HG02885 (cell line): ENCODE measurements at regions not wholly inside any gene's neighbourhood (a gene's known extent, or its start where the extent isn't known, plus 50 kb on each side); places are given as distances from the start of the nearest gene placed in this dataset.
"Not testable (repeated sequence)": the region's sequence is repeated elsewhere in the genome, so short reads cannot be mapped to it uniquely, and the experiment has no call there.

ENCODE experiments used
- ATAC-seq: cut with Tn5 transposase; IDR thresholded peaks from one replicate; pipeline ENCODE4 v1.9.1; 2021; ENCODE audit warnings: mild to moderate bottlenecking; ENCODE audit not compliant: unreplicated experiment, poor library complexity

DNA sequence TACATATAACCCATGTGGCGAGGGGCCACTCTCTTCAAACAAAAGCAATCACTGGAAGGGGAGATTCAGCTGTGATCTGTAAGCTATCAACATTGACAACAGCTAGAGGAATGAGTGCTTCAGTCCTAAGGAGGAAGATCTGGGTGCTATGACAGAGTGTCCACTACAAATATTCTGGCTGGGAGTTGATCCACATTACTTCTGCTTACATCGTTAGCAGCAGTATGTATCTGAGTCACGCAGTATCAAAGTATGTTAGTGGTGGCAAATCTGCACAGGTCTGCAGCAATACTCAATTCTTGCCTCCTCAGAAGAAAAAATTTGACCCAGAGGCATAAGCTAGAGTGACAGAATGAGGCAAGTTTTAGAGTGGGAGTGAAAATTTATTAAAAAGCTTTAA is 267.0 kb downstream of the PTH2R start:
- ATAC-seq = no peak

DNA sequence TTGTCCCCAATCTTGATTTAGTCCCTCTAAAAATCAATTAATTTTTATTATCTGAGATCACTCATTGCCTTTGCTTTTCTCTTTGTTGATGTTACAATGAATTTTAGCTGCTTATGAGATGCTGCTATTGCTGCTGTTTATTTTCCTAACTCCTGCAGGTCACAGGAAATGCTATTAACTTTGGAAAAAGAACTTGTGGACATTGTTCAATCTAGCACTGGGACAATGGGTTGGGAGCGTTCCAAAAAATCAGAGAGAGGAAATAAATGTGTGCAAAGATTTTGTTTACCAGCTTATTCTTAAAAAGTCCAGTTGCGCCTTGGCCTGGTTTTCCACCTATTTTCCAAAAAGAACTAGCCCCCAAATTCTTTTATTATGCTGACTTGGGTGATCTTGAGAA is 268.3 kb downstream of the PTH2R start:
- ATAC-seq = no peak

DNA sequence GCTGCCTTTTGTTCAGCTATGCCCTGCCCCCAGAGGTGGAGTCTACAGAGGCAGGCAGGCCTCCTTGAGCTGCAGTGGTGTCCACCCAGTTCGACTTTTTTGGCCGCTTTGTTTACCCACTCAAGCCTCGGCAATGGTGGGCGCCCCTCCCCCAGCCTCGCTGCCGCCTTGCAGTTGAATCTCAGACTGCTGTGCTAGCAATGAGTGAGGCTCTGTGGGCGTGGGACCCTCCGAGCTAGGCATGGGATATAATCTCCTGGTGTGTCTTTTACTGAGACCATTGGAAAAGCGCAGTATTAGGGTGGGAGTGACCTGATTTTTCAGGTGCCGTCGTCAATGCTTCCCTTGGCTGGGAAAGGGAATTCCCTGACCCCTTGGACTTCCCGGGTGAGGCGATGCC is 279.3 kb downstream of the PTH2R start:
- ATAC-seq = not testable (repeated sequence)

GRCh38 chr2:208686665-208687064 is 280.1 kb downstream of the PTH2R start:
- no peak for ATAC-seq

DNA sequence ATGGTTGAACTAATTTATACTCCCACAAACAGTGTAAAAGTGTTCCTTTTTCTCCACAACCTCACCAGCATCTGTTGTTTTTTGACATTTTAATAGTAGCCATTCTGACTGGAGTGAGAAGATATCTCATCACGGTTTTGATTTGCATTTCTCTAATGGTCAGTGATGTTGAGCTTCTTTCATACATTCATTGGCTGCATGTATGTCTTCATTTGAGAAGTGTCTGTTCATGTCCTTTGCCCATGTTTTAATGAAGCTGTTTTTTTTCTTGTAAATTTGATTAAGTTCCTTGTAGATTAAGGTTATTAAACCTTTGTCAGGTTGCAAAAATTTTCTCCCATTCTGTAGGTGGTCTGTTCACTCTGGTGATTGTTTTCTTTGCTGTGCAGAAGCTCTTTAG is 281.1 kb downstream of the PTH2R start:
- ATAC-seq = not testable (repeated sequence)

DNA sequence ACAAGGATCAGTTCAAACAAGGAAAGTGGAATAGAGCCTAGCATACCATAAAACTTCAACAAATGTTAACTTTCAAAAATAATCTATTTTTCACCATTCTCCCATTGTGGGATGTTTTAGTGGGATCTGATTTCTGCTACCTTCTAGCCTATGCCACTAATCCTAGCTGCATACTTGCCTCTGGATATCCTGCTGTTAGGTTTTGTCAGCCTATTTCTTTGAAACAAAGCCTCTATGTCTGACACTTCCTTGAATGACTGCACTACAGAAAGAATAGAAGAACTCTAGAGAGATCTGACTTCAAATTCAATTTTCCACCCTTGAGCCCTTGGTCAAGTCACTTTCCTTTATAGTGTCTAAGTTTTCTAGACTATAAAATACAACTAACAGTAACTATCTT is 291.5 kb downstream of the PTH2R start:
- no peak for ATAC-seq

- ATAC-seq = no peak
Observed at GRCh38 chr2:208708486-208708885, 301.9 kb downstream of the PTH2R start.

- no peak for ATAC-seq
Observed at GRCh38 chr2:208711598-208711997, 305.0 kb downstream of the PTH2R start.

DNA sequence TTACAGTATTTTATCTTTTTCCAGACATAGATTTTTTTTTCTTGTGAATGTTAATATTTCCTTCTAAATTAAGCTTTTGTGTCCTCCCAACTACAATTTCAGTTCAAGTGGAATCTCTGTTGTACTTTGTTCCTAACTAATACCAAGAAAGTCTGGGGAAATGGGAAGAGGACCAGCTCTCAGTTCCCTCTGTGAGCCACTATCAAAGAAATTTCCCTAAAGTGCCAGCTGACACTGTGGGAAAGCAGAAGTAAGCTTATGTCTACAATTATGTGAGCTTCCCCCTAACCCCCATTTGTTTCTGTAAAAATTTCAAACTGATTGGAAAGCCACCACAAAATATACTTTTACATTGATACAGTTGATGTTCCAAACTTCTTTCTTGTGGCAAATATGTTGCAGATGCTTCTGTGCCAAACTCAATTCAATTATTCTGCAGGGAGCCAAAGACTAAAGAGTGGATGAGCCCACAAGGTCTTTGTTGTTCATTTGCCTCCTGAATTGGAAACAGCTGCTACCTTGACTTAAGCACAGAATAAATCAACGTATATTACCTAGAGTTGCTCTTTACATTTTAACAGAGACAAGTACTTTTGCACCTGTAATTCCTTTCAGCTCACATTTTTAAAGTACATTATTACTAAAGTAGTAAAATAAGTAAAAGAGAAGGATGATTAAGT is 306.6 kb downstream of the PTH2R start:
- ATAC-seq = no peak

GRCh38 chr2:208718828-208719227 is 312.2 kb downstream of the PTH2R start:
- ATAC-seq = no peak

GRCh38 chr2:208722731-208723130 is 316.1 kb downstream of the PTH2R start:
- no peak for ATAC-seq

DNA sequence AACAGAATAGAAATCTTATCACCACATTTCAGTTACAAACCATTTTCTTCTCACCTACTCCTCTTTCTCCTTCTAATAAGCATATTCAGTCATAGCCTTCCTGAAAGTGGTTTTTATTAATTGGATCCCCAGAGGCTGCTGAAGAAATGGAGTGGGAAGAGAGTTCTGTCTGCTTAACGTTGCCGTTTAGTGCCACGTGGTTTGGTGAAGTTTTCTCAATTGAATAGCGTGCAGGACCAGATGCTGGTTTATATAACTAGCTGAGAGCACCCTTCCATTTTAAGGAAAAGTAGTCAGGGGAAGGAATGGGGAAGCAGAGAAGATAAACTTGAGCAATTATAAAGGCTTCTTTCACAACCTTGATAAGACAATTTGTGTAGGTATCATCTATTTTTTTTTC is 318.7 kb downstream of the PTH2R start:
- ATAC-seq = no peak

- ATAC-seq = no peak
Observed at GRCh38 chr2:208726242-208726641, 319.6 kb downstream of the PTH2R start.

DNA sequence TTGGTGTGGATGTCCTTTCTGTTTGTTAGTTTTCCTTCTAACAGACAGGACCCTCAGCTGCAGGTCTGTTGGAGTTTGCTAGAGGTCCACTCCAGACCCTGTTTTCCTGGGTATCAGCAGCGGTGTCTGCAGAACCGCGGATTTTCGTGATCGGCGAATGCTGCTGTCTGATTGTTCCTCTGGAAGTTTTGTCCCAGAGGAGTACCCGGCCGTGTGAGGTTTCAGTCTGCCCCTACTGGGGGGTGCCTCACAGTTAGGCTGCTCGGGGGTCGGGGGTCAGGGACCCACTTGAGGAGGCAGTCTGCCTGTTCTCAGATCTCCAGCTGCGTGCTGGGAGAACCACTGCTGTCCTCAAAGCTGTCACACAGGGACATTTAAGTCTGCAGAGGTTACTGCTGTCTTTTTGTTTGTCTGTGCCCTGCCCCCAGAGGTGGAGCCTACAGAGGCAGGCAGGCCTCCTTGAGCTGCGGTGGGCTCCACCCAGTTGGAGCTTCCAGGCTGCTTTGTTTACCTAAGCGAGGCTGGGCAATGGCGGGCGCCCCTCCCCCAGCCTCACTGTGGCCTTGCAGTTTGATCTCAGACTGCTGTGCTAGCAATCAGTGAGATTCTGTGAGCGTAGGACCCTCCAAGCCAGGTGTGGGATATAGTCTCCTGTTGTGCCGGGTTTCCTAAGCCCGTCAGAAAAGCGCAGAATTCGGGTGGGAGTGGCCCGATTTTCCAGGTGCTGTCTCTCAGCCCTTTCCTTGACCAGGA is 345.2 kb downstream of the PTH2R start:
- not testable (repeated sequence) for ATAC-seq

DNA sequence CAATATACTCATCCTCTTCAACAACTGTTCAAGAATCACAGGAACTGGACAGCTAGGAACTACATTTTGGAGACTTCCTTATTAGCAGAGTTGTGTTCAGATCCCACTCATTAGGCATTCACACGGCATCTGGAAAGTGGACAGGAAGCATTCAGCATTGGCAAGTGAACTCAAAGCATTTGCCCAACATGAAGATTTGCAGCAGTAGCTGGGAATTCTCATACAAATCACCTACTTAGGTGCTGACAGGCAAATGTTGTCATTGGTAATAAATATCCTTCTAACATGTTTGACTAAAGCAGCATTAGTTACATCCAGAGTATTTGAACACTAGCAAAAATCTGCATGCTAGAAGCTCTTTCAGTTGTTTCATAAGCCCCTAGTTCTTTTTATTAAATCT is 350.8 kb downstream of the PTH2R start:
- ATAC-seq = no peak

DNA sequence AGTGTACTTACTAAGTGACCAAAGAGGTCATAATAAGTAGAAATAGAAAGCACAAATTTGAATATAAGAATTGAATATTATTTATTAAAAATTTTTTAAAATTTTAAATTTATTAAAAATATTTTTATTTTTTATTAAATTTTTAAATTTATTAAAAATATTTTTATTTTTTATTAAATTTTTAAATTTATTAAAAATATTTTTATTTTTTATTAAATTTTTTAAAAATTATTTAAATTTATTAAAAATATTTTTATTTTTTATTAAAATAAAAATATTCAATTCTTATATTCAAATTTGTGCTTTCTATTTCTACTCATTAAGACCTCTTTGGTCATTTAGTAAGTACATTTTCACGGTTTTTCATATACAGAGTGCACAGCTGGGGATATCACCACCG is 366.5 kb downstream of the PTH2R start:
- not testable (repeated sequence) for ATAC-seq

DNA sequence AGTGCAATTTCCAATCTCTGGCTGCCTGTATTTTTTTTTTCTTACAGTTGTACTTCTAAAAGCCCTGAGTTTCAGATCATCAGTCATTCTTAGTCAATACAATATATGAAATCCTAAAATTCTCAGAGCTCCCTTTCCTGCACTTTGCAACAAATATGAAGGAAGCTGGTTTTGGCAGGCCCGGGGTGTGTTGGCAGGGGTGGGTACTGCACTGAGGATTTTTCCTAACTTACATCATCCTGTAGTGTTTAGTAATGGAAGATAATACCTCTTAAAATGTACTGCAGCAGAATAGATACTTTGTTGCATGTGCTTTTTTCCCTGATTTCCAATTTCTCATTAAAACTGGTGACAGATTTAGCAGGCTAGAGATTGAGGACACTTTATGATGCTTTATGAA is 374.6 kb downstream of the PTH2R start:
- ATAC-seq = no peak

GRCh38 chr2:208782097-208782496 is 375.5 kb downstream of the PTH2R start:
- ATAC-seq = no peak

GRCh38 chr2:208783184-208783583 is 376.6 kb downstream of the PTH2R start:
- ATAC-seq = no peak

DNA sequence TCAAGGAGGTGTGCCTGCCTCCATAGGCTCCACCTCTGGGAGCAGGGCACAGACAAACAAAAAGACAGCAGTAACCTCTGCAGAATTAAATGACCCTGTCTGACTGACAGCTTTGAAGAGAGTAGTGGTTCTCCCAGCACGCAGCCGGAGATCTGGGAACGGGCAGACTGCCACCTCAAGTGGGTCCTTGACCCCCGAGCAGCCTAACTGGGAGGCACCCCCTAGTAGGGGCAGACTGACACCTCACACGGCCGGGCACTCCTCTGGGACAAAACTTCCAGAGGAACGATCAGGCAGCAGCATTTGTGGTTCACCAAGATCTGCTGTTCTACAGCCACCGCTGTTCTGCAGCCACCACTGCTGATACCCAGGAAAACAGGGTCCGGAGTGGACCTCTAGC is 378.2 kb downstream of the PTH2R start:
- ATAC-seq = not testable (repeated sequence)

DNA sequence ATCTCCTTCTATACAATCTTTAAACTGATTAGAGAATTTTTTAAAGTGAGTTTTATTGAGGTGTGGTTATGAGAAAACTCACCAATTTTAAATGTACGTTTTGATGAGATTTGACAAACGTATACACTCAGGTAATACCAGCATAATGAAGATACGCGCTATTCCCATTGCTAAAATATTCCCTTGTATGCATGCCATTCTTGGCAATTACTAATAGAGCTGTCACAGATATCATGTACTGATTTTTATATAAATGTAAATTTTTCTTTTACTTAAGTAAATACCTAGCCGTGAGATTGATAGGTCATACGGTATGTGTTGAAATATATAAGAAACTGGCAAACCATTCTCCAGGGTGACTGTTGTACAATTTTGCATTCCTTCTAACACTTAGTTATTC is 384.7 kb downstream of the PTH2R start:
- ATAC-seq = no peak

GRCh38 chr2:208792766-208793165 is 386.2 kb downstream of the PTH2R start:
- ATAC-seq = no peak
